HAP-1 (cell line): ENCODE measurements at regions not wholly inside any gene's neighbourhood (a gene's known extent, or its start where the extent isn't known, plus 50 kb on each side); places are given as distances from the start of the nearest gene placed in this dataset.

ENCODE experiments used
- DNase-seq, 2 experiments: peaks; one replicate each; pipeline ENCODE4 v3.0.0-alpha.2; 2016 to 2020; ENCODE audit warnings: low spot score in 2 of 2
- H3K27me3 ChIP-seq: fragments of 250-450 bp; sonication (Bioruptor Pico); 2 replicates; pipeline ENCODE4 v1.5.1; 2020; ENCODE audit warnings: low read depth, mild to moderate bottlenecking, moderate library complexity
- H3K36me3 ChIP-seq: fragments of 250-450 bp; sonication (Bioruptor Pico); replicated peaks from 2 replicates; pipeline ENCODE4 v1.5.1; 2020; ENCODE audit warnings: mild to moderate bottlenecking
- H3K4me1 ChIP-seq: fragments of 250-450 bp; sonication (Bioruptor Pico); 2 replicates; pipeline ENCODE4 v1.5.1; 2020; ENCODE audit warnings: mild to moderate bottlenecking
- H3K4me3 ChIP-seq: fragments of 250-450 bp; sonication (Bioruptor Pico); 2 replicates; pipeline ENCODE4 v1.5.1; 2020; ENCODE audit warnings: mild to moderate bottlenecking, moderate library complexity
- H3K9me3 ChIP-seq: fragments of 250-450 bp; sonication (Bioruptor Pico); 2 replicates; pipeline ENCODE4 v1.5.1; 2020; ENCODE audit warnings: mild to moderate bottlenecking, moderate library complexity
- in situ Hi-C: fragments of 300-500 bp; cut with MboI; formaldehyde crosslinking; loops from 3 replicates; pipeline ENCODE4 v1.14.3; 2020; ENCODE audit warnings: low sequenced_read_pairs, inconsistent platforms, mixed read lengths

DNA sequence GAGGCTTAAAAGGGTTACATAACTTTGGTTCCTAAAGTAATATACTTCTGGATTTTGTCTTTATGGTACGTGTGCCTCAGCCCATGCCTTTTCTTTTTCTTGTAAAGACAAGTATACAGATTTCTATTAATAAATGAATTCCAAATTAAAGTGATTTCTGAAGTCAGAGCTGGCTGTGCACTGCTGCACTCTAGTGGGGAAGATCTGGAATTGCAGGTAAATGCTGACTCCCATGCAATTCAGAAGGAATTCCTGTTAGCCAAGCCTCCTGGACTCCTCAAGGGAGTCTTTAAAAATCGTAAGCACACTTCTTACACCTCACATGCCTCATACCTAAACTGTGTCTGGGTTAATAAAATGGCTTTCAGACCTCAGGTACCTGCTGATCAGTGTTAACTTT is 118.4 kb upstream of the SLC7A1 start:
- H3K9me3 ChIP-seq, result no peaks in the 10 kb centered on the region
- H3K36me3 ChIP-seq, result no peaks in the 10 kb centered on the region
- no peak overlapping the region for H3K4me3 ChIP-seq
- DNase-seq, result no peak
- no peaks in the 10 kb centered on the region; the same call in 1 of the 2 replicates for H3K27me3 ChIP-seq
- no peaks in the 10 kb centered on the region for H3K4me1 ChIP-seq
- in situ Hi-C loops, result no loop called here

DNA sequence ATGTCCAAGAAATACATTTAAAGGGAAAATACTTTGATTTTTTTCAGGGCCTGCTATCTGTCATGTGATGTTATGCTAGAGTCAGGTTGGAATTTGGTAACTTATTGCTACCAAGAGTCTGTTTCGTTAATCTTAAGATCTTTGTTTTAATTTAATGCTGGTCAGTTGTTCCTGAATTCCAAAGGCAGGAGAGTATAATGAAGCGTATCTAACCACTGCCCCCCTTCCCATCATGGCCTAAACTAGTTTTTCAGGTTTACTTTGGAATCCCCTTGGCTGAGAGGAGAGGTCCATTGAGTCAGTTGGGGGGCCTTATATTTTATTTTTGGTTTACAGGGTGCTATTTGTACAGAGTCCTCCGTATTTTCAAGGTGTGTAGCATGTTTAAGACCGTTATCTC is 116.3 kb upstream of the SLC7A1 start:
- H3K4me3 ChIP-seq, result no peak overlapping the region
- in situ Hi-C loops, result no loop called here
- H3K27me3 ChIP-seq, result no peaks in the 10 kb centered on the region; the same call in 1 of the 2 replicates
- no peaks in the 10 kb centered on the region for H3K4me1 ChIP-seq
- no peaks in the 10 kb centered on the region for H3K9me3 ChIP-seq
- no peak for DNase-seq
- no peaks in the 10 kb centered on the region for H3K36me3 ChIP-seq

DNA sequence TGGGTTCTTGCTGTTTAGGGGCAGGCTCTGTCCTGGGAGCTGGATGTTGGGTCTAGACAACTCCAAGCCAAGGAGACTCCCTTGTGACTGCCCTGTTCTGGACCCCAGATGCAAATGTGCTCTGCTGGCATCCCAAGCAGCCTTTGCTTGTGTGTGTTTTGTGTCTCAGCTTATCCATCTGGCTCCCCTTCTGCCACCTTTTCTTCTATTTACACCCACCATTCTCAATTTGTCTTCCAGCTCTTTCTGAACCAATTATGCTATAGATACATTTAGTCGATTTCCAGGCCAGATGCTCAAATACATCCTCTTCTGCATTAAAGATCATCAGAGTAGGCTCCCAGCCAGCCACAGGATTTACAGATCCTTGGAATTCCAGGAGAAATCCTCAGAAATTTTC is 115.0 kb upstream of the SLC7A1 start:
- H3K4me3 ChIP-seq, result no peak overlapping the region
- H3K36me3 ChIP-seq, result no peaks in the 10 kb centered on the region
- no peak for DNase-seq
- no peaks in the 10 kb centered on the region; the same call in 1 of the 2 replicates for H3K27me3 ChIP-seq
- in situ Hi-C loops, result no loop called here
- H3K9me3 ChIP-seq, result no peaks in the 10 kb centered on the region
- H3K4me1 ChIP-seq, result no peaks in the 10 kb centered on the region

DNA sequence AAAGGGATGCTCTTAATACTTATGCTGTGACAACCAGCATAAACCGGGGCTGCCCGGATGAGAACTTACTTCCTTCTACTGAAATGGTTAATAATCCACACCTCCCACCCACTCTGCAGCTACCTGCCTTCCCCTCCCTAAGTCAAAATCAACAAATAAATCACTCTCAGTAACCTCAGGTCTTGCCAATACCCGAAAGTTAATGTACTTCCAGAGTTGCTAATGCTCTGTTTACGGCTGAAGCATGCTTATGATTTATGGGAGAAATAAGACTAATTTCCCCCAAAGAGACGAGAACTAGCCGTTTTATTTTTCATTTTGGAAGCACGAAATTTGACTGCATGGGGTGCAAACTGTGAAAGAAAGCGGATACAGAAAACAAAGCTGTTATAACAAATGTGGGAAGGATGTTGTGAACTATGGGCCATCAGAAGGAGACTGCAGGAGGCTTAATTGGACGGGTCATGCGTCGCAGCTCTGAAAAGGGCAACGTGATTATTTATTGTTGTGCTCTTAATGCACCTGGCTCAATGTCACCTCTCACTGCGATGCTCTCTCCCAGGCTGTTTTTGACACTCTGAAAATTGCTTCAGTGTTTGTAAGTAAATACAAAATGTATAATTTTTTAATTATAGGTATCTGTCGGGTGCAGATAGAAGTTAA is 114.0 kb upstream of the SLC7A1 start:
- no peaks in the 10 kb centered on the region for H3K36me3 ChIP-seq
- in situ Hi-C loops, result loop anchor here (10.0 kb wide), 1 partner anchor 195 kb away; no protein-coding TSS in a partner anchor
- H3K4me1 ChIP-seq, result no peaks in the 10 kb centered on the region
- no peaks in the 10 kb centered on the region for H3K9me3 ChIP-seq
- no peaks in the 10 kb centered on the region; the same call in 1 of the 2 replicates for H3K27me3 ChIP-seq
- DNase-seq, result no peak
- H3K4me3 ChIP-seq, result no peak overlapping the region

DNA sequence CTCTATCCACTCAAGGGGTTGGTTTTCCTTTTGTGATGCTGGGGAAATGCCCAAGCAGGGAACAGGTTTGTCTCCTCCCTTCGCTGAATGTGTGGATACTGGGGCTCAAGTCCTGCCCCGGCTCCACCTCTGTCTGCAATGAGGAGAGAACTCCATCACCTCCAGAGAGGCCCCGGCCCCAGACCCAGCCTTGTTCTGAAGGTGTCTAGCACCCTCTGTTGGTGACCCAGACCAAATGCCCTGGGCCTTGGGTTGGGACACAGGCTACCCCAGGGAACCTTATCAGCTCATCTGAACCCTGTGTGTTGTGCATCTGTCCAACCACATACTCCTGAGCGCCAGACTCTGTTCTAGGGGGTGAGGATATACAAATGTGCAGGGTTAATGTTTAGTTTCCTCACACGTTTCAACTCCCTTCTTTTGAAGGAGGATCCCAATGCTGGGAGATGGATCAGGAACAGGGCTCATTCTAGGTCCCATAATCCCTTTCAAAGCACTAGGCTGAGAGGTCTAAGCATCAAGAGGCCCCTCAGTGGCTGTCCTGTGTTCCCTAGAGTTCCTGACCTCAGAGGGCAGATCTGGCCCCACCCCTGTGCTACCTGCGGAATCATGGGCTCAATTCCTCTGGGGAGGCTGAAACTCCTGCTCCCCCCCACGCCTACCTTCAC is 112.5 kb upstream of the SLC7A1 start:
- peak; percentile 34 to 68 for DNase-seq
- Histone ChIP-seq H3K9me3 (no peaks in the 10 kb centered on the region), H3K27me3 (no peaks in the 10 kb centered on the region; the same call in 1 of the 2 replicates), H3K36me3 (no peaks in the 10 kb centered on the region), H3K4me1 (no peaks in the 10 kb centered on the region), H3K4me3 (no peak overlapping the region)
- in situ Hi-C loops, result loop anchor here (10.0 kb wide), 1 partner anchor 193 kb away; no protein-coding TSS in a partner anchor

DNA sequence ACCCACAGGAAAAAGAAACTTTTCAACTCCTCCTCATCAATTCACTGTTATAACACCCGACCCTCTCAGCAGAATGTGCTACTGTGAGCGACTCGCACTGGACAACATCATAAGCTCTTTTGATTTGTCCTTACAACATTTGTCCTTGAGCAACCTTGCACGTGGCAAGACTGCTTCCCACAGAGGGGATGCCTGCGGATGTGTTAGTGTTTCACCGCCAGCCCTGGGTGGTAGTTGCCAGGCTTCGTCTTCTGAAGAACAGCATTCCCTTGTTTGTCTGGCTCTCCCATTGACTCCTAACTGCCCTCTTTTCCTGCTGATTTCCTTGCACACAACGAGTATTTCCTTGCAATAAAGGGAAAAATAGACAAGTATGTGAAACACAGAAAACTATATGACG is 111.4 kb upstream of the SLC7A1 start:
- Histone ChIP-seq H3K36me3 (no peaks in the 10 kb centered on the region), H3K4me3 (no peak overlapping the region), H3K9me3 (no peaks in the 10 kb centered on the region), H3K27me3 (no peaks in the 10 kb centered on the region; the same call in 1 of the 2 replicates), H3K4me1 (no peaks in the 10 kb centered on the region)
- in situ Hi-C loops, result loop anchor here (10.0 kb wide), 1 partner anchor 192 kb away; no protein-coding TSS in a partner anchor
- DNase-seq, result no peak

DNA sequence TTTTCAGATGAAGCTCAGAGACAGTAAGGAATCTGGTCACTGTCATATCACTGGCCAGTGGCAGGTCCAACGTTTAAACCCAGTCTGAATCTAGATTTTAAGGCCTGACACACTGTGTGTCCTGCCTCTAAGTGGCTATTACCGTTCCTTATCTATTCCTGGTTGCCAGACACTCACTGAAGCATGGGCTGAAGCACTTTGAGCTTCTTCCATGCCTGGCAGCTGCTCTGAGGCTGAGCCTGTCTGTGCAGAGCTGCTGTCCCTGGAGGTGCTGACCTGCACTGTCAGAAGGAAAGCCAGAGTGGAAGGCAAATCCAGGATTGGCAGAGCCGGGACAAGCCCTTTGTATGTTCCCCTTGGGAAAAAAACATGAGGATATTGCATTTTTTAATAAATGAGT is 109.2 kb upstream of the SLC7A1 start:
- DNase-seq, result no peak
- in situ Hi-C loops, result loop anchor here (10.0 kb wide), 1 partner anchor 190 kb away; no protein-coding TSS in a partner anchor
- H3K36me3 ChIP-seq, result no peaks in the 10 kb centered on the region
- H3K4me1 ChIP-seq, result no peaks in the 10 kb centered on the region
- no peak overlapping the region for H3K4me3 ChIP-seq
- H3K27me3 ChIP-seq, result no peaks in the 10 kb centered on the region; the same call in 1 of the 2 replicates
- no peaks in the 10 kb centered on the region for H3K9me3 ChIP-seq

DNA sequence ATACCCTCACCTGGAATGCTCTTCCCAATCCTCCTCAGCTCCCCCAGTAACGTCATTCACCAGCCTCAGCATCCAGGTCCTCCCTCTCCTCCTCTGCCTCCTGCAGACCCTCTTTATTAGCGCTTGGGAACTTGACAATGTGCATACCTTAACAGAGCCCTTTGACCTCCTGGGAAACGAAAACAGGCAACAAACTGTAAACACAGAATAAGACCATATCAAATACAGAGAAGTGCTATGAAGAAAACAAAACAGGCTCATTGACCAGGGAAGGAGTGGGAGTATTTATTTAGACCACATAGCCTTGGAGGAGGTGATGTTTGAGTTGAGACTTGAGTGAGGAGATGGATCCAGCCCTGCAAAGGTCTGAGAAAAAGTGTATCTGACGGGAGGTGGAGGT is 107.9 kb upstream of the SLC7A1 start:
- Histone ChIP-seq H3K4me3 (no peak overlapping the region), H3K9me3 (no peaks in the 10 kb centered on the region), H3K4me1 (no peaks in the 10 kb centered on the region), H3K36me3 (no peaks in the 10 kb centered on the region), H3K27me3 (no peaks in the 10 kb centered on the region; the same call in 1 of the 2 replicates)
- DNase-seq, result no peak
- in situ Hi-C loops, result loop anchor here (10.0 kb wide), 1 partner anchor 189 kb away; no protein-coding TSS in a partner anchor

DNA sequence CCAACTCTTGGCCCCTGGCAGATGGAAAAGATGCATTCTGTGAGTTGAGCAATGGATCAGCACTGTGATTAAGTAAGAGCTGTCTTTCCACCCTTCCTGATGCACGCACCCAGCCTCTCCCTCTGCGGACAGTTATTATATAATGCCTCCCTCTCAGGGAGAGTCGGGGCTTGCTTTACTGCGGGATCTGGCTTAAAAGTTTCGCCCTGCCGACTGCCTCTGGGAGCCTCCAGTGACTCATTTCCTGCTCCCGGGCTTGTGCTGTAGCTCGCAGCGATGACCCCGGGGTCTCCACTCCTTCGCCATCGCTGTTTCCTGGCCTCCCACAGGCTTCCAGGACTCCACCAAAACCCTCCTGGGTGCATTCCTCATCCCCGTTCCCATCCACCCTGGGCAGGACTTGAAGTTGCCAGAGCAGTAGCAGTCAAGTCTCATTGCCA is 107.4 kb upstream of the SLC7A1 start:
- in situ Hi-C loops, result loop anchor here (10.0 kb wide), 1 partner anchor 188 kb away; no protein-coding TSS in a partner anchor
- Histone ChIP-seq H3K9me3 (no peaks in the 10 kb centered on the region), H3K4me1 (no peaks in the 10 kb centered on the region), H3K36me3 (no peaks in the 10 kb centered on the region), H3K27me3 (no peaks in the 10 kb centered on the region; the same call in 1 of the 2 replicates), H3K4me3 (no peak overlapping the region)
- no peak for DNase-seq

DNA sequence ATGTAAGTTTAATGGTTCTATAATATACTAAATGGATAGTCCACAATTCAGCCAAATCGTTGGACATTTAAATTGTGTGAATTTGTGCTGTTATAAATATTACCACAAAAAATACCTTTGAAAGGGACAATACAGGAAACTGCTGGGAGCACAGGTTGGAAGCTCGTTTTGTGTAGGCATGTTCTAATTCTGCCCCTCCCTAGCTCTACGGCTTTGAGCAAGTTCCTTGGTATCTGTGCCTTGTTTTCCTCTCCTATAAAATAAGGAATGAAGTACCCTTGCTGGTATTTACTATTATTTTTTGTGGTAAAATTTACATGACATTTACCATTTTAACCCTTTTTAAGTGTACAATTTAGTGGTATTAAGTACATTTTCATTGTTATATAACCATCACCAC is 102.6 kb upstream of the SLC7A1 start:
- no peak for DNase-seq
- no peaks in the 10 kb centered on the region; the same call in 1 of the 2 replicates for H3K27me3 ChIP-seq
- H3K36me3 ChIP-seq, result no peaks in the 10 kb centered on the region
- no peak overlapping the region for H3K4me3 ChIP-seq
- H3K4me1 ChIP-seq, result no peaks in the 10 kb centered on the region
- in situ Hi-C loops, result no loop called here
- no peaks in the 10 kb centered on the region for H3K9me3 ChIP-seq

DNA sequence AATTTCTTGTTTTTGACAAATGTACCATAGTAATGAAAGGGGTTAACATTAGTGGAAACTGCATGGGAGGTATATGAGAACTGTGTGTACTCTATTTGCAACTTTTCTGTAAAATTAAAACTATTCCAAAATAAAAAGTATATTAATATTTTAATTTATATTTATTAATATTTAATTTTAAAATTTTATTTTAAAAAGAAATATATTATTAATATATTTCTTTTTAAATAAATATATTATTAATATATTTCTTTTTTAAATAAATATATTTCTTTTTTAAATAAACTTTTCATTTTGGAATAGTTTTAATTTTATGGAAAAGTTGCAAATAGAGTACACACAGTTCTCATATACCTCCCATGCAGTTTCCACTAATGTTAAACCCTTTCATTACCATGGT is 101.1 kb upstream of the SLC7A1 start:
- Histone ChIP-seq H3K4me3 (no peak overlapping the region), H3K27me3 (no peaks in the 10 kb centered on the region; the same call in 1 of the 2 replicates), H3K4me1 (no peaks in the 10 kb centered on the region), H3K36me3 (no peaks in the 10 kb centered on the region), H3K9me3 (no peaks in the 10 kb centered on the region)
- DNase-seq, result no peak
- in situ Hi-C loops, result no loop called here

DNA sequence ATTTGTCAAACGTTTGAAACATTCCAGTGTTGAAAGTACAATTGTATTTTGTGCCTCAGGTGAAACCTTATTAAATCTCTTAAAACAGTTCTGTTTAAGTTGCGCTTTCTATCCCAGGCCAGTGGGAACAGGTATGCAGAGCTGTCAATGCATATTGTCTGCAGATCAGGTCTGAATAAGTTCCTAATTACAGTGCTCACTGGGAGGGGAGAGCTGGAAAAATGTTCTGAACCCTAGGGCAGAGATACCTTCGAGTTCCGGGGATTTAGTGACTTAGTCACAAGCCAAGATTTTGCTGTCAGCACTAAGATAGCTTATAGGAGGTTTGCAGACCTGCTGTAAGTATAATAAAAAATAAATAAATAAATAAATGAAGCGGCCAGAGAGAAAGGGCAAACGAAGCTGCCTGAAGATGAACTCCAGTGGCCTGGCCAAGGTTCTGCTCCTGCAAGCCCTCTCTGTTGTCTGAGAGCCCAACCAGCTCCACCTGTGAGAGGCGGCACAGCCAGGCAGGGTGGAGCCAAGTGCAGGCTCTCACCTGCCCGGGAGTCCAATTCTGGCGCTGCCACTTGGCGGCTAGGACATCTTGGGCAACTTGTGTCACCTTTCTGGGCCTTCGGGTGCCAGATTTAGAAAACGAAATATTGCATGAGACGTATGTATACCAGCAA is 97.9 kb upstream of the SLC7A1 start:
- in situ Hi-C loops, result no loop called here
- DNase-seq, result no peak
- no peak overlapping the region for H3K4me3 ChIP-seq
- H3K4me1 ChIP-seq, result no peaks in the 10 kb centered on the region
- H3K27me3 ChIP-seq, result no peaks in the 10 kb centered on the region
- H3K36me3 ChIP-seq, result no peaks in the 10 kb centered on the region
- H3K9me3 ChIP-seq, result no peaks in the 10 kb centered on the region

DNA sequence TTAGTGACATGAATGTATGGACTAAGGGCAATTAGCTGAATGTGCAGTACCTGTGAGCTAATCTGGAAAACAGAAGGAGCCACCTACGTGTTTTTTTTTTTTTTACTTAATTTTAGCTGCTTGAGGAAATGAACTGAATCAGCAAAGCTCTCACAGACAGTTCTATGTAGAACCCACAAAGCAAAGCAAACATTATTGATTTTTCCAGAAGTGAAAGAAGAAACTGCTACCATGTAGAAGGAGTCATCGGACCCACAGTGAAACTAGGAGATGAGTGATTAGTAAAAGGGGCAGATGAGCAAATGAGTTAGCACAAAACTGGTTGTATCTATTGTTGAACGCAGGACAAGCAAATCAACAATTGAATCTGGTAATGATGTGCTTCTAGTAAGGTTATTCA is 94.1 kb upstream of the SLC7A1 start:
- no peak overlapping the region for H3K4me3 ChIP-seq
- in situ Hi-C loops, result no loop called here
- no peaks in the 10 kb centered on the region for H3K4me1 ChIP-seq
- no peaks in the 10 kb centered on the region; the same call in 1 of the 2 replicates for H3K9me3 ChIP-seq
- H3K36me3 ChIP-seq, result no peaks in the 10 kb centered on the region
- H3K27me3 ChIP-seq, result no peaks in the 10 kb centered on the region
- DNase-seq, result no peak

DNA sequence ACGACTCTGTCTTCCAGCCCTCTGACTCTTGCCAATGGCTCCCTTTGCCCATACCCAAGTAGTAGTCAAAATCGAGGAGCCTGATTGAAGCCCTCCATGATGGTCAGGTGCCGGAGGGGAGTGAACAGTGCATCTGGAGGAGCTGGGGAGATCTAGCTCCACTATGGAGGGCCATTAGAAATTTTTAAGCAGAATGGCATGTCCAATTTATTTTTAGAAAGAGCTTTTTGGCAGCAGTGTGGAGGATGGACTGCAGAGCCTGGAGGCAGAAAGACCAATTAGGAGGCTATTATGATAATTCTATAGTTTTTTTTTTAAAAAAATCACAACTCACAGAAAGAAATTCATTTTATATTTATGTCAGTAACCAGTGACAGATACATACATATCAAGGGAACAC is 92.7 kb upstream of the SLC7A1 start:
- in situ Hi-C loops, result no loop called here
- H3K27me3 ChIP-seq, result no peaks in the 10 kb centered on the region

More for the DNA sequence above, 92.7 kb upstream of the SLC7A1 start:
- Histone ChIP-seq H3K4me1 (no peaks in the 10 kb centered on the region), H3K4me3 (no peak overlapping the region), H3K36me3 (no peaks in the 10 kb centered on the region), H3K9me3 (no peaks in the 10 kb centered on the region; the same call in 1 of the 2 replicates)
- no peak for DNase-seq
